GM23248 (cell line): ENCODE measurements at regions not wholly inside any gene's neighbourhood (a gene's known extent, or its start where the extent isn't known, plus 50 kb on each side); places are given as distances from the start of the nearest gene placed in this dataset.

ENCODE experiments used
- DNase-seq: peaks from one replicate; pipeline ENCODE4 v3.0.0-alpha.2; 2015
- H2AFZ ChIP-seq: fragments of 200-600 bp; sonication (generic); 2 replicates; pipeline ENCODE4 v1.6.1; 2016; ENCODE audit warnings: antibody characterized with exemption
- H3F3A ChIP-seq: fragments of 200-600 bp; sonication (generic); 2 replicates; pipeline ENCODE4 v1.6.1; 2016; ENCODE audit warnings: mild to moderate bottlenecking, antibody characterized with exemption, mixed run types; ENCODE audit not compliant: insufficient read depth
- H3K27ac ChIP-seq: fragments of 200-600 bp; sonication (generic); 2 replicates; pipeline ENCODE4 v1.5.1; 2016; ENCODE audit warnings: mild to moderate bottlenecking
- H3K27me3 ChIP-seq: fragments of 200-600 bp; sonication (generic); replicated peaks from 2 replicates; pipeline ENCODE4 v1.6.1; 2016; ENCODE audit warnings: mild to moderate bottlenecking; ENCODE audit not compliant: insufficient read depth
- H3K36me3 ChIP-seq: fragments of 200-600 bp; sonication (generic); 2 replicates; pipeline ENCODE4 v1.6.1; 2016; ENCODE audit warnings: low read depth, mild to moderate bottlenecking
- H3K4me1 ChIP-seq: fragments of 200-600 bp; sonication (generic); 2 replicates; pipeline ENCODE4 v1.6.1; 2016; ENCODE audit warnings: mild to moderate bottlenecking; ENCODE audit not compliant: insufficient read depth
- H3K4me2 ChIP-seq: fragments of 200-600 bp; sonication (generic); one replicate; pipeline ENCODE4 v1.6.1; 2016; ENCODE audit warnings: mild to moderate bottlenecking; ENCODE audit not compliant: unreplicated experiment
- H3K4me3 ChIP-seq: fragments of 200-600 bp; sonication (generic); 2 replicates; pipeline ENCODE4 v1.5.1; 2016; ENCODE audit warnings: mild to moderate bottlenecking
- H3K79me2 ChIP-seq: fragments of 200-600 bp; sonication (generic); 2 replicates; pipeline ENCODE4 v1.6.1; 2016; ENCODE audit warnings: mild to moderate bottlenecking; ENCODE audit not compliant: insufficient read depth
- H3K9ac ChIP-seq: fragments of 200-600 bp; sonication (generic); 2 replicates; pipeline ENCODE4 v1.6.1; 2016; ENCODE audit warnings: mild to moderate bottlenecking
- H3K9me2 ChIP-seq: fragments of 200-600 bp; sonication (generic); 2 replicates; pipeline ENCODE4 v1.6.1; 2016; ENCODE audit warnings: mixed run types, mild to moderate bottlenecking, moderate library complexity; ENCODE audit not compliant: insufficient read depth
- H3K9me3 ChIP-seq: fragments of 200-600 bp; sonication (generic); one replicate; pipeline ENCODE4 v1.6.1; 2017; ENCODE audit warnings: low read depth
- H4K20me1 ChIP-seq: fragments of 200-600 bp; sonication (generic); 2 replicates; pipeline ENCODE4 v1.6.0; 2016; ENCODE audit not compliant: insufficient read depth
- EZH2 ChIP-seq: fragments of 200-600 bp; sonication (generic); IDR thresholded peaks from 2 replicates; pipeline ENCODE4 v1.6.1; 2018; ENCODE audit warnings: antibody characterized with exemption, mild to moderate bottlenecking; ENCODE audit not compliant: insufficient read depth, poor library complexity, severe bottlenecking
- EZH2phosphoT487 ChIP-seq: fragments of 200-600 bp; sonication (generic); IDR thresholded peaks from 2 replicates; pipeline ENCODE4 v1.6.1; 2018; ENCODE audit warnings: antibody characterized with exemption, moderate library complexity, mild to moderate bottlenecking, low read depth; ENCODE audit not compliant: insufficient read depth
- WGBS, 2 experiments: methylation state at CpG; one replicate each; pipeline ENCODE4 v1.1.6; 2015 to 2017; ENCODE audit warnings: low lambda C conversion rate in 2 of 2, low coverage in 1 of 2; ENCODE audit errors: missing lambda C conversion rate in 2 of 2; 5-methylcytosine and 5-hydroxymethylcytosine counted together
- in situ Hi-C: fragments of 300-500 bp; cut with MboI; formaldehyde crosslinking; loops from 2 replicates; pipeline ENCODE4 v1.15.0; 2020

GRCh38 chr15:77737238-77738037 is 104.7 kb upstream of the LINGO1 start:
- in situ Hi-C loops, result no loop called here
- DNase-seq, result no peak
- no peaks in the 10 kb centered on the region for H3K36me3 ChIP-seq
- H3K27me3 ChIP-seq, result peaks cover 38% of the 10 kb centered on the region
- H3K4me1 ChIP-seq, result no peaks in the 10 kb centered on the region
- no peaks in the 10 kb centered on the region for H3K9me3 ChIP-seq
- no peaks in the 10 kb centered on the region for H4K20me1 ChIP-seq
- 28 to 45% methylated on average over 4 of the region's 4 CpGs for WGBS, 2 experiments
- H3K4me2 ChIP-seq, result no peak overlapping the region
- no peak overlapping the region for H3K9ac ChIP-seq
- H3F3A ChIP-seq, result no peaks in the 10 kb centered on the region
- no peak overlapping the region for H2AFZ ChIP-seq
- H3K4me3 ChIP-seq, result no peak overlapping the region
- H3K9me2 ChIP-seq, result no peaks in the 10 kb centered on the region
- H3K27ac ChIP-seq, result no peak overlapping the region
- TF ChIP-seq EZH2phosphoT487 (no peak), EZH2 (no peak)
- no peaks in the 10 kb centered on the region for H3K79me2 ChIP-seq

DNA sequence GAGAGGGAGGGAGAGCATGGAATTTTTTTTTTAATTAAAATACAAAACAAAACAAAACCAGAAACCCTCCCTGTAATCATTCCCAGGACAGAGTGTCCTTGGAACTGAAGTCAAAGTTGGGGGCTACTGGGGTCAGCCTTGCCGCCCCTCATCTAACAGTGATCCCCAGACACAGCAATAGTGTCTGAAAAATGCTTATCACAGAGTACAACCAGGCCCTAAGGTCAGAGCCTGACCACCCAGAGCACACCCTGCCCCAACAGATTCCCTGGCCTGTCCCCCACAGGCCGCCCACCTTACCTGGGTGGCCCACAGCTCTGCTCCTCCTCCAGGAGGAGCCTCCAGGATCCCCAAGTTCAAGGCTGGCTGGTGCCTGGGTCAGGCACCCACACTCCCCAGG is 101.6 kb upstream of the LINGO1 start:
- Histone ChIP-seq H4K20me1 (no peaks in the 10 kb centered on the region), H2AFZ (no peak overlapping the region), H3K4me2 (no peak overlapping the region), H3K9me2 (no peaks in the 10 kb centered on the region), H3K79me2 (no peaks in the 10 kb centered on the region), H3F3A (no peaks in the 10 kb centered on the region), H3K4me3 (no peak overlapping the region), H3K27ac (no peak overlapping the region), H3K9me3 (no peaks in the 10 kb centered on the region), H3K36me3 (no peaks in the 10 kb centered on the region), H3K4me1 (no peaks in the 10 kb centered on the region), H3K9ac (no peak overlapping the region), H3K27me3 (peaks cover 31% of the 10 kb centered on the region)
- in situ Hi-C loops, result no loop called here
- no peak for DNase-seq
- TF ChIP-seq EZH2phosphoT487 (no peak), EZH2 (no peak)
- 19 to 46% methylated on average over 2 of the region's 2 CpGs for WGBS, 2 experiments

DNA sequence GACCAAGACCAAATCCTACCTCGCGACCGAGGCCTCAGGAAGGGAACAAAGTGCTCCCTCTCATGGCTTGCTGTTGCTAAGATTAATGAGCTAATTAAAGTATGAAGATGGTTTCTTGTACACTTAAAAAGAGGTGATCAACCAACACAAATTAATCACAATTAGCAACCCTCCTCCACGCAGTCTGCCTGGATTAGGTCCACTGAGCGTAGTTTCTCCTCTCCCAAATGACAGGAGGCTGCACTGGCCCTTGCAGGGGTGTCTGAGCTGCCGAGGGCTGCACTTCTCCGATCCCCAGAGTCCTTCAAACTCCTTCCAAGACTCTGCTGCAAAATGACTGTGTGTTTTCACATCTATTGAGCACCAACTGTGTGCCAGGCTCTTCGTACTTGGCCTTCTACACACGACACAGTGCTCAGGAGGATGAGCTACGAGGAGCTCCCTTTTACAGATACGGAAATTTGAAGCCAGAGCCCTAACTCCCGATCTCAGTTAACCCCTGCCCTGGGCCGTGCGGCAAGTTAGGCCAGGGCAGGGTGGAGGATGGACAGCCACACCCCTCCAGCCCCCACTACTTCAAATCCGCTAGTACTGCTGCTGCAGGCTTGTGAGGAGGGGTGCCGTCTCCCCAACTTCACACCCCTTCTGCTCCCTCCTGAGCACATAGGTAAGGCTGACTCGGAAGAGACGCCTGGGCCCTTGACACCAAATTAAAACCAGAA is 101.0 kb upstream of the LINGO1 start:
- Histone ChIP-seq H3K4me3 (no peak overlapping the region), H3K36me3 (no peaks in the 10 kb centered on the region), H3K4me1 (no peaks in the 10 kb centered on the region), H3K9me2 (no peaks in the 10 kb centered on the region), H3K27ac (no peak overlapping the region), H3K9ac (no peak overlapping the region), H3K4me2 (no peak overlapping the region), H3K9me3 (no peaks in the 10 kb centered on the region), H3K79me2 (no peaks in the 10 kb centered on the region), H4K20me1 (no peaks in the 10 kb centered on the region), H2AFZ (no peak overlapping the region), H3K27me3 (peaks cover 31% of the 10 kb centered on the region), H3F3A (no peaks in the 10 kb centered on the region)
- TF ChIP-seq EZH2phosphoT487 (no peak), EZH2 (no peak)
- WGBS, 2 experiments, result 45 to 47% methylated on average over 18 of the region's 18 CpGs
- in situ Hi-C loops, result no loop called here
- no peak for DNase-seq

- H3K36me3 ChIP-seq, result no peaks in the 10 kb centered on the region
- no peak for DNase-seq
- H3K79me2 ChIP-seq, result no peaks in the 10 kb centered on the region
- H3K27ac ChIP-seq, result no peak overlapping the region
- no peaks in the 10 kb centered on the region for H3K4me1 ChIP-seq
- no peak overlapping the region for H3K9ac ChIP-seq
- no peaks in the 10 kb centered on the region for H3K9me2 ChIP-seq
- H2AFZ ChIP-seq, result no peak overlapping the region
- 50 to 51% methylated on average over 22 of the region's 22 CpGs for WGBS, 2 experiments
- in situ Hi-C loops, result no loop called here
- H3K27me3 ChIP-seq, result peaks cover 30% of the 10 kb centered on the region
- H3K4me3 ChIP-seq, result no peak overlapping the region
- no peak overlapping the region for H3K4me2 ChIP-seq
- TF ChIP-seq EZH2, result no peak
- no peak for TF ChIP-seq EZH2phosphoT487
- no peaks in the 10 kb centered on the region for H3K9me3 ChIP-seq
- H4K20me1 ChIP-seq, result no peaks in the 10 kb centered on the region
- no peaks in the 10 kb centered on the region for H3F3A ChIP-seq
Observed at GRCh38 chr15:77732514-77733335, 100.0 kb upstream of the LINGO1 start.
